ENCODE measurements at regions not wholly inside any gene's neighbourhood (a gene's known extent, or its start where the extent isn't known, plus 50 kb on each side); places are given as distances from the start of the nearest gene placed in this dataset.

DNA sequence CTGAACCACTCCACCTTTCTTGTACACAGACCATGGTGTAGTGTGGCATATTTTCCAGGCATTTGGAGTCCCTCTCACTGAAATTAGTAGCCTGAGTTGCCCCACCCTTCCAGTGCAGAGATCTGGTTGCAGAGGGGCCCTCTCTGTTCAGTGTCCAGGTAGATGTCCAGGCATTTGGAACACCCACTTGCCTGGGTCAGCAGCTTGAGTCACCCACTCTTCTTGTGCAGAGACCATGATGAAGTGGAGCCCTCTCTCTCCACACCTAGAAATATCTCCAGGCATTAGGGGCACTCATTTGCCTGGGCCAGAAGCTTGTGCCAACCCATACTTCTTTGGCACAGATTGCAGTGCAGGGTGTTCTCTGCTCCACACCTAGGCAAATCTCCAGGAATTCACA is 2733.3 kb downstream of the PCDH7 start:
- Histone ChIP-seq H3K36me3 (no peaks in the 10 kb centered on the region), H3K27me3 (no peaks in the 10 kb centered on the region)
- TF ChIP-seq EP300 (IDR thresholded peaks at IDR 0.05) (no peak), POLR2AphosphoS5 (IDR thresholded peaks at IDR 0.05) (no peak), POLR2A (IDR thresholded peaks at IDR 0.05) (no peak)
- TF ChIP-seq, protein P1, sequence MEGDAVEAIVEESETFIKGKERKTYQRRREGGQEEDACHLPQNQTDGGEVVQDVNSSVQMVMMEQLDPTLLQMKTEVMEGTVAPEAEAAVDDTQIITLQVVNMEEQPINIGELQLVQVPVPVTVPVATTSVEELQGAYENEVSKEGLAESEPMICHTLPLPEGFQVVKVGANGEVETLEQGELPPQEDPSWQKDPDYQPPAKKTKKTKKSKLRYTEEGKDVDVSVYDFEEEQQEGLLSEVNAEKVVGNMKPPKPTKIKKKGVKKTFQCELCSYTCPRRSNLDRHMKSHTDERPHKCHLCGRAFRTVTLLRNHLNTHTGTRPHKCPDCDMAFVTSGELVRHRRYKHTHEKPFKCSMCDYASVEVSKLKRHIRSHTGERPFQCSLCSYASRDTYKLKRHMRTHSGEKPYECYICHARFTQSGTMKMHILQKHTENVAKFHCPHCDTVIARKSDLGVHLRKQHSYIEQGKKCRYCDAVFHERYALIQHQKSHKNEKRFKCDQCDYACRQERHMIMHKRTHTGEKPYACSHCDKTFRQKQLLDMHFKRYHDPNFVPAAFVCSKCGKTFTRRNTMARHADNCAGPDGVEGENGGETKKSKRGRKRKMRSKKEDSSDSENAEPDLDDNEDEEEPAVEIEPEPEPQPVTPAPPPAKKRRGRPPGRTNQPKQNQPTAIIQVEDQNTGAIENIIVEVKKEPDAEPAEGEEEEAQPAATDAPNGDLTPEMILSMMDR (IDR thresholded peaks at IDR 0.05) = no peak

DNA sequence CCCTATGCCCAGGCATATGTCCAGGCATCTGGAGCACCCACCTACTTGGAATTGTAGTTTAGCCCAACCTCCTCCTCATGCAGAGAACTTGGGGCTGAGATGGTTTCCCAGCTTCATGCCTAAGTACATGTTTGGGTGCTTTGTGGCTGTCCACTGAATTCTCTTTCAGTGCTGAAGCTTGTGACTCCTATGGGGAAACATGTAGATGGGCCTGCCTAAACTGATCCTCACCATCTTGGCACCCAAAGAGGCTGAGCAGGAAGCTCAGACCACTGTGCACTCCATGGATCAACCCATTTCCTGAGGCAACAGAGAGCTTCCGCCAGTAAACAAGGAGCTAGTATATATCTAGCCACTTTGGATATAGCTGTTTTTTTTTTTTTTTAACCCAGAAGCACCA is 2733.7 kb downstream of the PCDH7 start:
- Histone ChIP-seq H3K27me3 (no peaks in the 10 kb centered on the region), H3K36me3 (no peaks in the 10 kb centered on the region), H3K4me3 (no peak overlapping the region), H3K4me1 (no peaks in the 10 kb centered on the region), H3K9me3 (peaks cover 0 to 8% (median 2%) of the 10 kb centered on the region in 4 donors), H3K27ac (no peak overlapping the region)
- WGBS, 5 donors = 87 to 100% (median 96%) methylated on average over 1 of the region's 1 CpG
- no peak for DNase-seq
- intact Hi-C loops (cut with DNase I; ENCODE audit: low total_unique reads) = no loop called here
- TF ChIP-seq EP300 (IDR thresholded peaks at IDR 0.05) = no peak
- TF ChIP-seq POLR2AphosphoS5 (IDR thresholded peaks at IDR 0.05) = no peak
- TF ChIP-seq POLR2A (IDR thresholded peaks at IDR 0.05) = no peak
- TF ChIP-seq, protein P1 (IDR thresholded peaks at IDR 0.05) = no peak

More for the DNA sequence above, 2733.3 kb downstream of the PCDH7 start:
- DNase-seq = no peak
- no peak overlapping the region for H3K4me3 ChIP-seq
- peaks cover 0 to 8% (median 2%) of the 10 kb centered on the region in 4 donors for H3K9me3 ChIP-seq
- intact Hi-C loops (cut with DNase I; ENCODE audit: low total_unique reads) = no loop called here
- no peaks in the 10 kb centered on the region for H3K4me1 ChIP-seq
- H3K27ac ChIP-seq = no peak overlapping the region

GRCh38 chr4:33465565-33465964 is 2745.4 kb downstream of the PCDH7 start:
- Histone ChIP-seq H3K36me3 (no peaks in the 10 kb centered on the region), H3K4me1 (no peaks in the 10 kb centered on the region), H3K4me3 (no peak overlapping the region), H3K27me3 (no peaks in the 10 kb centered on the region), H3K9me3 (peaks cover 0 to under 1% (median 0%) of the 10 kb centered on the region in 4 donors), H3K27ac (no peak overlapping the region)
- no peak for DNase-seq
- intact Hi-C loops (cut with DNase I; ENCODE audit: low total_unique reads) = no loop called here
- no peak for TF ChIP-seq POLR2A (IDR thresholded peaks at IDR 0.05)

DNA sequence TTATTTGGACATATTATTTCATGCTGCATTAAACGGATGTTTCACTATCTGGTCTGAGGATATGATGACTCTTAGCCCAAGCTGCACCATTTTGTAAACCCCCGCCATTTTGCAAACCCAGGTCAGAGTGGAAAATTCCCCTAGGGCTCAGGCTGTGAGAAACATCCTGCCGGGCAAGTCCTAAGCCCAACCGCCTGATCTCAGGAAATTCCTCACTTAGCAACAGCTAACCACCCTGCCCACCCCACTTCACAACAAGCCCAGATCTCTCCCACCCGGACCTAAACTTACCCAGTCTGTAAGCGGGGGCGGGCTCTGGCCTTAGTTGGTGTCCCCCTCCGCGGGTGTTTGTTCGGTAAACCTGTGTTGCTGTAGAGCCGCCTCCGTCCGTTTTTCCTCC is 2747.1 kb downstream of the PCDH7 start:
- H3K4me3 ChIP-seq = no peak overlapping the region

GRCh38 chr4:33470805-33471204 is 2750.6 kb downstream of the PCDH7 start:
- Histone ChIP-seq H3K4me1 (no peaks in the 10 kb centered on the region), H3K36me3 (no peaks in the 10 kb centered on the region)

More for the DNA sequence above, 2747.1 kb downstream of the PCDH7 start:
- 85 to 91% (median 90%) methylated on average over 13 of the region's 13 CpGs for WGBS, 5 donors
- TF ChIP-seq, protein P1 (IDR thresholded peaks at IDR 0.05) = no peak
- TF ChIP-seq EP300 (IDR thresholded peaks at IDR 0.05) = no peak
- no peak for TF ChIP-seq POLR2A (IDR thresholded peaks at IDR 0.05)
- TF ChIP-seq POLR2AphosphoS5 (IDR thresholded peaks at IDR 0.05) = no peak
- Histone ChIP-seq H3K4me1 (no peaks in the 10 kb centered on the region), H3K36me3 (no peaks in the 10 kb centered on the region), H3K27me3 (no peaks in the 10 kb centered on the region), H3K9me3 (peaks cover 0 to 10% (median 8%) of the 10 kb centered on the region in 4 donors), H3K27ac (no peak overlapping the region)
- no peak for DNase-seq
- intact Hi-C loops (cut with DNase I; ENCODE audit: low total_unique reads) = no loop called here

More at GRCh38 chr4:33470805-33471204, 2750.6 kb downstream of the PCDH7 start:
- Histone ChIP-seq H3K4me3 (no peak overlapping the region), H3K27ac (no peak overlapping the region), H3K27me3 (no peaks in the 10 kb centered on the region), H3K9me3 (peaks cover 0 to 10% (median 8%) of the 10 kb centered on the region in 4 donors)
- intact Hi-C loops (cut with DNase I; ENCODE audit: low total_unique reads) = no loop called here
- WGBS, 5 donors = 71 to 90% (median 84%) methylated on average over 4 of the region's 4 CpGs
- DNase-seq = no peak
- TF ChIP-seq POLR2AphosphoS5 (IDR thresholded peaks at IDR 0.05) (no peak), POLR2A (IDR thresholded peaks at IDR 0.05) (no peak), EP300 (IDR thresholded peaks at IDR 0.05) (no peak)
- TF ChIP-seq, protein P1 (IDR thresholded peaks at IDR 0.05) = no peak

All from stomach (tissue), 8 donors.